ENCODE measurements at regions not wholly inside any gene's neighbourhood (a gene's known extent, or its start where the extent isn't known, plus 50 kb on each side); places are given as distances from the start of the nearest gene placed in this dataset.
A peak's percentile ranks its signal among the peaks of the same experiment; 100 is the strongest.

- no peak for ATAC-seq
- no peak overlapping the region for H3K27ac Mint-ChIP-seq
- H3K4me3 Mint-ChIP-seq: no peak overlapping the region
- ChIA-PET CTCF (no interaction called here), POLR2A (no interaction called here)
- no peaks in the 10 kb centered on the region for H3K36me3 Mint-ChIP-seq (ENCODE audit: low read depth)
- DNase-seq: no peak
- H3K4me1 Mint-ChIP-seq (ENCODE audit: low read depth): no peaks in the 10 kb centered on the region
- H3K9me3 Mint-ChIP-seq (ENCODE audit: insufficient read depth): no peaks in the 10 kb centered on the region
- H3K27me3 Mint-ChIP-seq (ENCODE audit: low read depth): peaks cover 4% of the 10 kb centered on the region
These were observed 87.8 kb downstream of the PMP22 start for GRCh38 chr17:15177343-15177742.

DNA sequence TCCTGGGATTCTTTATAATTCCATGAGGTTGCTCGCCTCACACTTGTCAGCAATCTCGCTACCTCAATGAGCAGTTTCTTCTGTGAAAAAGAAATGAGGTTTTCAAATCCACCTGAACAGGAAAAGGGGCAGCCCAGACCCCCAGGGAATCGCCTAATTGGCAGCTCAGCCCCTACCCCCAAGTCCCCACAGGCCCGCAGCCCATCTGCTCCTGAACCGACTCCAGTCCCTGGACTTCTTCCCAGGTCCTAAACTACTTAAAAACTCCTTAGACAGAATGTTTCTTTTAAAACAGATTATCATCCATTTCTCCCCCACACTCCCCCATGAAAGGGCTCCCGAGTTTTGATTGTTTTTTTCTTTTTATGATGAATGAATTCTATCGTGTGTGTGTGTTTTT is 89.8 kb downstream of the PMP22 start:
- Mint-ChIP-seq H3K4me3 (no peak overlapping the region), H3K27ac (no peak overlapping the region), H3K36me3 (ENCODE audit: low read depth) (no peaks in the 10 kb centered on the region), H3K27me3 (ENCODE audit: low read depth) (peaks cover 4% of the 10 kb centered on the region), H3K4me1 (ENCODE audit: low read depth) (no peaks in the 10 kb centered on the region), H3K9me3 (ENCODE audit: insufficient read depth) (no peaks in the 10 kb centered on the region)
- ChIA-PET CTCF (no interaction called here), POLR2A (no interaction called here)
- DNase-seq: no peak
- ATAC-seq: no peak

- CTCF ChIA-PET: interaction anchor here (0.7 to 1.9 kb wide), 2 partner anchors 8 to 16 kb away, joined by 3 to 4 read pairs; no protein-coding TSS in a partner anchor
- DNase-seq (peak; percentile 34), ATAC-seq (no peak)
- no peak overlapping the region for H3K4me3 Mint-ChIP-seq
- no peaks in the 10 kb centered on the region for H3K4me1 Mint-ChIP-seq (ENCODE audit: low read depth)
- POLR2A ChIA-PET: no interaction called here
- no peaks in the 10 kb centered on the region for H3K36me3 Mint-ChIP-seq (ENCODE audit: low read depth)
- no peak overlapping the region for H3K27ac Mint-ChIP-seq
- H3K27me3 Mint-ChIP-seq (ENCODE audit: low read depth): no peaks in the 10 kb centered on the region
- H3K9me3 Mint-ChIP-seq (ENCODE audit: insufficient read depth): no peaks in the 10 kb centered on the region
These were observed 93.7 kb downstream of the PMP22 start for GRCh38 chr17:15171167-15172047.

GRCh38 chr17:15169676-15170075 is 95.5 kb downstream of the PMP22 start:
- Mint-ChIP-seq H3K27ac (no peak overlapping the region), H3K36me3 (ENCODE audit: low read depth) (no peaks in the 10 kb centered on the region), H3K27me3 (ENCODE audit: low read depth) (no peaks in the 10 kb centered on the region), H3K4me1 (ENCODE audit: low read depth) (no peaks in the 10 kb centered on the region), H3K9me3 (ENCODE audit: insufficient read depth) (no peaks in the 10 kb centered on the region), H3K4me3 (no peak overlapping the region)
- ATAC-seq (no peak), DNase-seq (no peak)
- POLR2A ChIA-PET: no interaction called here
- CTCF ChIA-PET: interaction anchor here (1.9 kb wide), 1 partner anchor 14 kb away, joined by 4 read pairs; no protein-coding TSS in a partner anchor

- Mint-ChIP-seq H3K4me1 (ENCODE audit: low read depth) (no peaks in the 10 kb centered on the region), H3K27me3 (ENCODE audit: low read depth) (no peaks in the 10 kb centered on the region), H3K36me3 (ENCODE audit: low read depth) (no peaks in the 10 kb centered on the region), H3K4me3 (no peak overlapping the region), H3K9me3 (ENCODE audit: insufficient read depth) (no peaks in the 10 kb centered on the region), H3K27ac (no peak overlapping the region)
- ChIA-PET POLR2A (no interaction called here), CTCF (no interaction called here)
- DNase-seq (no peak), ATAC-seq (no peak)
These were observed 96.7 kb downstream of the PMP22 start for GRCh38 chr17:15168379-15168778.

DNA sequence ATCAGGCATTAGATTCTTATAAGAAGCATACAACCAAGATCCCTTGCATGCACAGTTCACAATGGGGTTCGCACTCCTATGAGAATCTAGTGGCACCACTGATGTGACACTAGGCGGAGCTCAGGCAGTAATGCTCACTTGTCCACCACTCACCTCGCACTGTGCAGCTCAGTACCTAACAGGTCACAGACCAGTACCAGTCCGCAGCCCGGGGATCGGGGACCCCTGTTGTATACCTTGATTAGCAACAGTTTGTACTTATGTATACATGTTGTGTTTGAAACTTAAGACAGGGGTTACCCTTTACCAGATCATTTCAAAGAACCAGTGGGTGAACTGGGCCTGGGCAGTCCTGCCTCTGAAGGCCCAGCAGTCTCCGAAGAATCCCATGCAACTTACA is 103.7 kb downstream of the PMP22 start:
- H3K36me3 Mint-ChIP-seq (ENCODE audit: low read depth): no peaks in the 10 kb centered on the region
- no peaks in the 10 kb centered on the region for H3K9me3 Mint-ChIP-seq (ENCODE audit: insufficient read depth)
- H3K4me3 Mint-ChIP-seq: no peak overlapping the region
- no peak overlapping the region for H3K27ac Mint-ChIP-seq
- peaks cover 9% of the 10 kb centered on the region for H3K27me3 Mint-ChIP-seq (ENCODE audit: low read depth)
- ChIA-PET CTCF (no interaction called here), POLR2A (no interaction called here)
- ATAC-seq (no peak), DNase-seq (no peak)
- no peaks in the 10 kb centered on the region for H3K4me1 Mint-ChIP-seq (ENCODE audit: low read depth)

GRCh38 chr17:15157051-15157450 is 108.1 kb downstream of the PMP22 start:
- Mint-ChIP-seq H3K9me3 (ENCODE audit: insufficient read depth) (no peaks in the 10 kb centered on the region), H3K36me3 (ENCODE audit: low read depth) (no peaks in the 10 kb centered on the region), H3K4me3 (no peak overlapping the region), H3K27me3 (ENCODE audit: low read depth) (peaks cover 20% of the 10 kb centered on the region), H3K4me1 (ENCODE audit: low read depth) (no peaks in the 10 kb centered on the region), H3K27ac (no peak overlapping the region)
- DNase-seq (no peak), ATAC-seq (no peak)
- CTCF ChIA-PET: no interaction called here
- POLR2A ChIA-PET: no interaction called here

GRCh38 chr17:15154618-15155017 is 110.5 kb downstream of the PMP22 start:
- Mint-ChIP-seq H3K27ac (no peak overlapping the region), H3K4me1 (ENCODE audit: low read depth) (no peaks in the 10 kb centered on the region), H3K36me3 (ENCODE audit: low read depth) (no peaks in the 10 kb centered on the region), H3K9me3 (ENCODE audit: insufficient read depth) (no peaks in the 10 kb centered on the region), H3K27me3 (ENCODE audit: low read depth) (peaks cover 20% of the 10 kb centered on the region), H3K4me3 (no peak overlapping the region)
- DNase-seq (no peak), ATAC-seq (no peak)
- ChIA-PET CTCF (no interaction called here), POLR2A (no interaction called here)

GRCh38 chr17:15145621-15146020 is 119.5 kb downstream of the PMP22 start:
- no peak overlapping the region for H3K4me3 Mint-ChIP-seq
- POLR2A ChIA-PET: no interaction called here
- CTCF ChIA-PET: no interaction called here

GRCh38 chr17:15143524-15143923 is 121.6 kb downstream of the PMP22 start:
- no peak for ATAC-seq
- Mint-ChIP-seq H3K36me3 (ENCODE audit: low read depth) (no peaks in the 10 kb centered on the region), H3K27ac (no peak overlapping the region), H3K9me3 (ENCODE audit: insufficient read depth) (no peaks in the 10 kb centered on the region), H3K27me3 (ENCODE audit: low read depth) (no peaks in the 10 kb centered on the region), H3K4me3 (no peak overlapping the region), H3K4me1 (ENCODE audit: low read depth) (no peaks in the 10 kb centered on the region)
- ChIA-PET POLR2A (no interaction called here), CTCF (no interaction called here)
- DNase-seq: no peak

More at GRCh38 chr17:15145621-15146020, 119.5 kb downstream of the PMP22 start:
- peaks cover 5% of the 10 kb centered on the region for H3K27me3 Mint-ChIP-seq (ENCODE audit: low read depth)
- H3K36me3 Mint-ChIP-seq (ENCODE audit: low read depth): no peaks in the 10 kb centered on the region
- no peak for ATAC-seq
- no peaks in the 10 kb centered on the region for H3K9me3 Mint-ChIP-seq (ENCODE audit: insufficient read depth)
- no peaks in the 10 kb centered on the region for H3K4me1 Mint-ChIP-seq (ENCODE audit: low read depth)
- H3K27ac Mint-ChIP-seq: no peak overlapping the region
- DNase-seq: no peak

- DNase-seq: no peak
- Mint-ChIP-seq H3K27ac (no peak overlapping the region), H3K4me3 (no peak overlapping the region), H3K27me3 (ENCODE audit: low read depth) (no peaks in the 10 kb centered on the region), H3K36me3 (ENCODE audit: low read depth) (no peaks in the 10 kb centered on the region), H3K9me3 (ENCODE audit: insufficient read depth) (no peaks in the 10 kb centered on the region), H3K4me1 (ENCODE audit: low read depth) (no peaks in the 10 kb centered on the region)
- ATAC-seq: no peak
- ChIA-PET POLR2A (no interaction called here), CTCF (no interaction called here)
These were observed 130.8 kb downstream of the PMP22 start for GRCh38 chr17:15134363-15134762.

DNA sequence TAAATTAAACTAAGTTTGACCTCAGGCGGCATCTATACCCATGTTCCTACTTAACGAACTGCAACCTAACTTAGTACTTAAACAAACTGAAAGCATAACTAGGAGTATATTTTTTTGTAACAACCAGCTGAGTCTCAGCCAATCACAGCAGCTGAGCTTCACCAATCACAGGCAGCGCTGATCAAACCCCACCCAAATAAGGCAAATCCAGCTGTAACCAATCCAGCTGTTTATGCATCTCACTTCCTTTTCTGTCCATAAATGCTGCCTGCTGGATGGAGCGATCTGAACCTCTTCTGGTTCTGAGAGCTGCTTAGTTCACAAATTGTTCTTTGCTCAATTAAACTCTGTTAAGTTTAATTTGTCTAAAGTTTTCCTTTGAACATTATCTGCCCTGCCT is 131.3 kb downstream of the PMP22 start:
- H3K4me3 Mint-ChIP-seq: no peak overlapping the region
- no peaks in the 10 kb centered on the region for H3K4me1 Mint-ChIP-seq (ENCODE audit: low read depth)
- POLR2A ChIA-PET: no interaction called here
- CTCF ChIA-PET: no interaction called here
- H3K36me3 Mint-ChIP-seq (ENCODE audit: low read depth): no peaks in the 10 kb centered on the region
- no peaks in the 10 kb centered on the region for H3K9me3 Mint-ChIP-seq (ENCODE audit: insufficient read depth)
- H3K27me3 Mint-ChIP-seq (ENCODE audit: low read depth): no peaks in the 10 kb centered on the region
- ATAC-seq (no peak), DNase-seq (no peak)
- H3K27ac Mint-ChIP-seq: no peak overlapping the region

GRCh38 chr17:15133143-15133542 is 132.0 kb downstream of the PMP22 start:
- H3K4me3 Mint-ChIP-seq: no peak overlapping the region
- no peaks in the 10 kb centered on the region for H3K27me3 Mint-ChIP-seq (ENCODE audit: low read depth)
- no peak overlapping the region for H3K27ac Mint-ChIP-seq
- H3K4me1 Mint-ChIP-seq (ENCODE audit: low read depth): no peaks in the 10 kb centered on the region
- DNase-seq: no peak
- CTCF ChIA-PET: no interaction called here
- H3K36me3 Mint-ChIP-seq (ENCODE audit: low read depth): no peaks in the 10 kb centered on the region
- ATAC-seq: no peak
- no peaks in the 10 kb centered on the region for H3K9me3 Mint-ChIP-seq (ENCODE audit: insufficient read depth)
- POLR2A ChIA-PET: no interaction called here
